ENCODE measurements at regions not wholly inside any gene's neighbourhood (a gene's known extent, or its start where the extent isn't known, plus 50 kb on each side); places are given as distances from the start of the nearest gene placed in this dataset.

DNA sequence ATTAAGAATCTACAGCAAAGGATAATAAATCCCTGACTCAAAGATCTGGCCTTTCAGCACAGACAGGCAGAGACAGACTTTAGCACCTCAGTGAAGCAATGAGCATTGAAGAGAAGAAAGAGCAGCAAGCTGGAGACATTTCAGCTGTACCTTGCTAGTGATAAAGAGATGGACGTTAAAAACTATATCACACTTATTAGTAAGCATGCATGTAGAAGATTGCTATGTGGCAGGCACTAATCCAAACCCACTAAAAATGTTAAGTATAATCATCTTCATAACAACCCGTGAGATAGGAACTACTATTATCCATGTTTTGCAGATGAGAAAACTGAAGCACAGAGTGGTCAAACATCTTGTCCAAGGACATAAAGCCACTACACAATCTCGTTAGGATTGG, 1538.3 kb upstream of the FLRT2 start:
- TF ChIP-seq TAF1 (IDR thresholded peaks at IDR 0.05; ENCODE audit: borderline replicate concordance, insufficient read depth, low read length) (no peak), REST (IDR thresholded peaks at IDR 0.05; ENCODE audit: insufficient read depth in 1 of 2, low read depth in 2 of 2, low read length in 2 of 2) (no peak), SIN3A (IDR thresholded peaks at IDR 0.05; ENCODE audit: borderline replicate concordance, insufficient read depth, low read length) (no peak), POLR2AphosphoS5 (IDR thresholded peaks at IDR 0.05; ENCODE audit: low read depth, low read length) (no peak), FOXP2 (optimal IDR thresholded peaks at IDR 0.05; ENCODE audit: borderline replicate concordance, extremely low read depth, extremely low read length, insufficient read depth) (no peak)

- TF ChIP-seq SIN3A (IDR thresholded peaks at IDR 0.05; ENCODE audit: borderline replicate concordance, insufficient read depth, low read length) (no peak), POLR2AphosphoS5 (IDR thresholded peaks at IDR 0.05; ENCODE audit: low read depth, low read length) (no peak), TAF1 (IDR thresholded peaks at IDR 0.05; ENCODE audit: borderline replicate concordance, insufficient read depth, low read length) (no peak), REST (IDR thresholded peaks at IDR 0.05; ENCODE audit: insufficient read depth in 1 of 2, low read depth in 2 of 2, low read length in 2 of 2) (no peak)
Measured at GRCh38 chr14:83992857-83993256, 1537.1 kb upstream of the FLRT2 start.

DNA sequence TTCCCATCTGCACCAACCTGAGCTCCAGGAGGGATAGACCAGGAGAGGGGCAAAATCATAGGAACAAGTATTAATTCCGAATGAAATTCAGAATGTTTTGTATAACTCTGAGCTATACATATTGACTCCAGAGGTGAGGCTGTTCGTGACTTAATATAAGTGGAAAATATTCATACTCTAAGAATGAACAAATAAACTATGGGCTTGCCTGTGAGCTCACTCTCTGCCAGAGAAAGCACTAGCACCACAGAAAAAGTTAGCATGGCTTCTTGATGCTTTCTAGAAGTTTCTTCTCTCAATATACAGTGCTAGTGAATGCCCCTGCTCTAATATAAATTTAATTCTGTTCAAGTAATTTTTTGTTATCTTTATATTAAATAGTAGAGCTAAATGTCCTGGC, 1536.4 kb upstream of the FLRT2 start:
- TF ChIP-seq POLR2AphosphoS5 (IDR thresholded peaks at IDR 0.05; ENCODE audit: low read depth, low read length) (no peak), FOXP2 (optimal IDR thresholded peaks at IDR 0.05; ENCODE audit: borderline replicate concordance, extremely low read depth, extremely low read length, insufficient read depth) (no peak), REST (IDR thresholded peaks at IDR 0.05; ENCODE audit: insufficient read depth in 1 of 2, low read depth in 2 of 2, low read length in 2 of 2) (no peak), SIN3A (IDR thresholded peaks at IDR 0.05; ENCODE audit: borderline replicate concordance, insufficient read depth, low read length) (no peak), TAF1 (IDR thresholded peaks at IDR 0.05; ENCODE audit: borderline replicate concordance, insufficient read depth, low read length) (no peak)

- TF ChIP-seq FOXP2 (optimal IDR thresholded peaks at IDR 0.05; ENCODE audit: borderline replicate concordance, extremely low read depth, extremely low read length, insufficient read depth) (no peak), POLR2AphosphoS5 (IDR thresholded peaks at IDR 0.05; ENCODE audit: low read depth, low read length) (no peak), REST (IDR thresholded peaks at IDR 0.05; ENCODE audit: insufficient read depth in 1 of 2, low read depth in 2 of 2, low read length in 2 of 2) (no peak), SIN3A (IDR thresholded peaks at IDR 0.05; ENCODE audit: borderline replicate concordance, insufficient read depth, low read length) (no peak), TAF1 (IDR thresholded peaks at IDR 0.05; ENCODE audit: borderline replicate concordance, insufficient read depth, low read length) (no peak)
Measured at GRCh38 chr14:83994020-83994419, 1535.9 kb upstream of the FLRT2 start.

- TF ChIP-seq SIN3A (IDR thresholded peaks at IDR 0.05; ENCODE audit: borderline replicate concordance, insufficient read depth, low read length), result no peak
- no peak for TF ChIP-seq FOXP2 (optimal IDR thresholded peaks at IDR 0.05; ENCODE audit: borderline replicate concordance, extremely low read depth, extremely low read length, insufficient read depth)
- TF ChIP-seq REST (IDR thresholded peaks at IDR 0.05; ENCODE audit: insufficient read depth in 1 of 2, low read depth in 2 of 2, low read length in 2 of 2), result no peak
- TF ChIP-seq TAF1 (IDR thresholded peaks at IDR 0.05; ENCODE audit: borderline replicate concordance, insufficient read depth, low read length), result no peak
- TF ChIP-seq POLR2AphosphoS5 (IDR thresholded peaks at IDR 0.05; ENCODE audit: low read depth, low read length), result no peak
Measured at GRCh38 chr14:84001023-84001422, 1528.9 kb upstream of the FLRT2 start.
